ENCODE measurements at regions not wholly inside any gene's neighbourhood (a gene's known extent, or its start where the extent isn't known, plus 50 kb on each side); places are given as distances from the start of the nearest gene placed in this dataset.

GRCh38 chr15:79213650-79214049, 68.9 kb upstream of the ANKRD34C start:
- no peak for TF ChIP-seq EZH2phosphoT487 (IDR thresholded peaks at IDR 0.05; ENCODE audit: borderline replicate concordance, low read length)
- TF ChIP-seq CTCF (conservative IDR thresholded peaks at IDR 0.05; ENCODE audit: low read depth, low read length), result no peak
- no peak for TF ChIP-seq EZH2 (IDR thresholded peaks at IDR 0.05; ENCODE audit: low read length, unreplicated experiment)
